IPS DF 4.7 (cell line): ENCODE measurements at regions not wholly inside any gene's neighbourhood (a gene's known extent, or its start where the extent isn't known, plus 50 kb on each side); places are given as distances from the start of the nearest gene placed in this dataset.

Source experiments
- DNase-seq: peaks from one replicate; pipeline ENCODE4 v3.0.0-alpha.2; 2013; ENCODE audit warnings: low spot score; ENCODE audit errors: extremely low read depth

- DNase-seq: no peak
Measured at GRCh38 chr4:188536826-188537225, 397.6 kb downstream of the TRIML1 start.

GRCh38 chr4:188550296-188550695 is 411.1 kb downstream of the TRIML1 start:
- no peak for DNase-seq

GRCh38 chr4:188551156-188551555 is 411.9 kb downstream of the TRIML1 start:
- DNase-seq: no peak

DNA sequence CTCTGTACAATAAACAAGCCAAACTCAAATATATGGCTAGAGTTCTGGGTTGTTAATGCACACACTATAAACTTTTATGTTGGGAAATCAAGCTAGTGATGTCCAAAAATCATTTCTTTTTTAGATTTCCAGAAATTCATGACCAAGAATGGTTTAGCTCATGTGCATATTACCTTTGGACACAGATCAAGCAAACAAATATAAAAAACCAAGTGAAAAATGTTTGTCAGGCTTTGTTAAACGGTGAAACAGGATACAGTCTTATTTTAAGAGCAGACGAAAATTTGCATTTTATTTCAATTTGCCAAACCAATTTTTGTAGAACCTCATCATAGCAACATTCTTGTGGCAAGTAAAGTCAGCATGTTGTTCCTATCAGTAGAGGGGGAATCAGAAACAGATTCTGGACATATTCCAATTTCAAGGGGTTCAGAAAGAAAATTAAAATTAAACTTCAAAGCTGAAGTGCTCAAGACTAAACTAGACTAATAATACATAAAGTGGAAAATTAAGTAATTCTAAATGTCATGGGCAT is 413.6 kb downstream of the TRIML1 start:
- DNase-seq: no peak

DNA sequence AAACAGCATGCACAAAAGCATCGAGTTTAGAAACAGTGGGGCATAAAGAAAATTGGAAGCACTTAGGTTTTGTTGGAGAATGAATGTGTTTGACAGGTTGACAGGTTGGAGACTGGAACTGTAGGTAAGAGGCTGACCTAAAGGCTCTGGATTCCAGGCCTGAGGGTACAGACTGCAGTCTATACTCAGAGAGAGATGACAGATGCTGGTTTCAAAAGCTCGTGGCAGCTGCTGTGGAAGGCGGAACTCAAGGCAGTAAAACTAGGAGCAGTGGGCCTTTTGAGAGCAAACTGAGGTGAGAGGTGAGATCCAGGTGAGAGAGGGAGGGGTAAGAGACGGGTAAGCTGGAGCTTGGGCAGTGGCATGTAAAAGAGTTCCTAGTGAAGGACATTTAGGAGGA is 415.2 kb downstream of the TRIML1 start:
- no peak for DNase-seq

GRCh38 chr4:188573104-188573503 is 433.9 kb downstream of the TRIML1 start:
- DNase-seq: no peak

DNA sequence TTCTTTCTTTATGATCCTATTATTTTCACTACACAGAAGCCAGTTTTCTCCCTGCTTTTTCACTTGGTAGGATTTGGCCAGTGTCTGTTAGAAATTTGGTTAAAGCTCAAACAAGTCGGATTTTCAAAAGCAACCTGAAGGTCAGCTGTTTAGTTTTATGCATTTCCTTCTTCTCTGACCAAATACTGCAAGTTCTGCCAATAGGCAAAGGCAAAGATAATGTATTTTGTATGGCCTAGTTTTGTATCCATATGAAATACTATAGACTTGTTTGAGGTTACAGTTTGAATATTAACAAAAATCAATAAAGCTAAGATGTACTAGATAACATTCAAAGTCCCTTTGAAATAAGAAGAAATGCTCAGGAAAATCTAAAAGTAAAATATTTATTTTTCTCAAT is 439.4 kb downstream of the TRIML1 start:
- no peak for DNase-seq

DNA sequence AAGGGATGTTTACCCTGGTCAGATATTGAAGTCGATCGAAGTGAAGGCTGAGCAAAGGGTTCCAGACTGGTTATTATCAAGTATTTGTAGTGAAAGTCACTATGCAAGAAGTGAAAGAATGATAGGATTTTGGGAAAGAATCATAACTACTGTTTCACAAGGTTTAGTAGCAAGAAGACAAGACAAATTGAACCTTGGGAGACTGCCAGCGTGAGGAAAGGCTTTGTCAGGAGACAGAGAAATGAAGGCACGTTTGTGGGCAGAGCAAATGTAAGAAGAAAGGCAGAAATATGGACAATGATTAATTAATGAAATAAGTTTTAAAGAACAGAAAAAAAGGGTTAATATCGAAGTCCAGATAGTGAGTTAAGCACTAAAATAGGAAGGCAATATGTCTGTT is 456.8 kb downstream of the TRIML1 start:
- no peak for DNase-seq

DNA sequence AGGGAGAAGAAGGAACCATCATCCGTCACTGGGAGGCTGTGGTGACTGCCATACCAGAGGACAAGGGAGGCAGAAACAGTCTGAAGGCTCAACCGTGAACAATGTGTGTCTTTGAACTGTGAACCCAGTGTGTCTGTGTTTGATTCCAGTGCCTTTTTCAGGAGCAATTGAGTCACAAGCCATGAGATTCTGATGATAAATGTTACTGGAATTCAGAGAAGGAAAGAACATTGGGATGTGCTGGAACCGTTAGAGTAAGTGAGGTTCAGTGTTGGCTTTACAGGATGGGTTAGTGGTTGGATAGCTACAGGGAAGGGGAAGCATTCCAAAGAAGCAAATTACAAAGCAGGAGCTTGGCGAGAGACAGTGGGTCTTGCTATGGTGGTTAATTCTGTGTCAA is 464.4 kb downstream of the TRIML1 start:
- no peak for DNase-seq

GRCh38 chr4:188606635-188607034 is 467.4 kb downstream of the TRIML1 start:
- no peak for DNase-seq

DNA sequence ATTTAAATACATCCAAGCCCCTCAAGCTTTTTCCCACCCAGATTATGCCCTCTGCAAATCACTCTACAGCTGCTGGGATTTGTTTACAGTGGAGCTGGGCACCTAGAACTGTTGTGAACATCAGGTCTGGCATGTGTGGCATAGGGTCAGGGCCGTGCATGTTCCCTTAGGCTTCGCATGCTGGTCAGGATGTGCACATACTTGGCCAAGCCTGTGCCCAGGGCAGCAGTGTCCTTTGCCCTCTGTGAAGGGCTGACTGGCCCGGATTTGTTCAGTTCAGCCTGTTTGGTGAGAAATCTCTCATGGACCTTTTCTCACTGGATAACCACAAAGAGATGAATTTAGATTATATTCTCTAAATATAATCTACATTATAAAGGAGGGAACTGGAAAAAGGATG is 471.9 kb downstream of the TRIML1 start:
- DNase-seq: no peak

DNA sequence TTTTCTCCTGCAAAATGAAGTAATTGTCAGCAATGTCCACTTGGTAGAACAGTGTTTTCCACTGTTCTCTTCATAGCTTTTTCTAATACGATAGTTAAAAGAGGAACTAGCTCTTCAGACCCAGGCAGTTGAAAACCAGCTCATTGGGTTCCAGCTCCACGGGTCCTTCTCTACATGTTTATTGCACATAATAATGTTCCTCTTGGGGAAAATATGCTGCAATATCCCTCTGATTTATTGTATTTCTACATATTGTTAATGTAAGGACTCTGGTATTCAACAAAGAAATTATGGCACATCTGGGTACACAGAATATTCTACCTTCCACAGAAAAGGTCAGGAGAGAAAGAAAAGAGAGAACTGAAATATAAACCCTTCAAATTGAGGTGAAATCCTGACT is 473.4 kb downstream of the TRIML1 start:
- no peak for DNase-seq

DNA sequence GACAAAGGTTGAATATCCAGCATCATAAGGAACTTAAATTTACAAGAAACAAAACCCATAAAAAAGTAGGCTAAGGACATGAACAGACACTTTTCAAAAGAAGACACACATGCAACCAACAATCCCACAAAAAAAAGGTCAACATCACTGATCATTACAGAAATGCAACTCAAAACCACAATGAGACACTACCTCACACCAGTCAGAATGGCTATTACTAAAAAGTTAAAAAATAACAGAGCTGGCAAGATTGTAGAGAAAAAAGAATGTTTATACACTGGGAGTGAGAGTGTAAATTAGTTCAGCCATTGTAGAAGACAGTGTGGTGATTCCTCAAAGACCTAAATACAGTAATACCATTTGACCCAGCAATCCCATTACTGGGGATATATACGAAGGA is 474.7 kb downstream of the TRIML1 start:
- no peak for DNase-seq

GRCh38 chr4:188619456-188620149 is 480.4 kb downstream of the TRIML1 start:
- DNase-seq: no peak

- no peak for DNase-seq
Measured at GRCh38 chr4:188620608-188621007, 481.4 kb downstream of the TRIML1 start.

DNA sequence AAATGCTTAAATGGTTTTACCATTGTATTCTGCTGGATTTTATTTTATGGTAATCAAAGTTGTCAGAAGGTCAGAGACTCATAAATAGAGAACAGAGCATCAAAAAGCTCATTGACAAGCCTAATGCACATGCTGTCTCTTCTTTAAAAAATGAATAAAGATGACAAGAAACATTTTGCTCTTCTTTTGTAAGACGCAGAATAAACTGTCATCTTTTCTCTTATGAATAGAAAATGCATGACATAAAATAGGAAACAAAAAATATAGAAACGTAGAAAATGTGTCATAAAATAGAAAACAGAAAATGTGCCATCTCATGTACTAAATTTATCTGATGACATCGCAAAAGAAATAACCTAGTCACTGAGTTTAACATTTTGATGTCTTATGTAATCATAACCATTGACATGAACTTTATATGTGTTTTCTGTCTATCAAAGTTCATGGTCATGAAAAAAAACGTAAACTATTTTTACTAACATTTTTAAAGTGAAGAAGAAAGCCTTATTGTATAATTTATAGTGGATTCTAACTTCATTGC is 484.1 kb downstream of the TRIML1 start:
- no peak for DNase-seq

DNA sequence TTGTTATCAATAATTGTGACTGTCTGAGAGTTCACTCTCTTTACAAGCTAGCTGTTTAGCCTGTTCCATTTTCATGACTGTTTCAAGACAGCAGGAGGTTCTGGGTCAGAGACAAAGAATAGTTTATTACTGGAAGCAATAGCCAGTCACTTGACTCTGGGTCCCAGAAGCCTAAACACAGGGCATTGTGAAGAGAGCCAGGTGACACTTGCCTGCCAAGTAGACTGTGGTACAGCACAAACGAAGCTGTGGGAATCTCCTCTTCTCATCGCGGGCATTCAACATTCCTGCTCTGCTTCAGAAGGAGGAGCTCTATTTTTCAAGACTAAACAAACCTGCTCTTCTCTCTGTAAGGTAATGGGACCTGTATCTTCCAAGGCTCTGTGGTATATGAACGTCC is 485.1 kb downstream of the TRIML1 start:
- no peak for DNase-seq

DNA sequence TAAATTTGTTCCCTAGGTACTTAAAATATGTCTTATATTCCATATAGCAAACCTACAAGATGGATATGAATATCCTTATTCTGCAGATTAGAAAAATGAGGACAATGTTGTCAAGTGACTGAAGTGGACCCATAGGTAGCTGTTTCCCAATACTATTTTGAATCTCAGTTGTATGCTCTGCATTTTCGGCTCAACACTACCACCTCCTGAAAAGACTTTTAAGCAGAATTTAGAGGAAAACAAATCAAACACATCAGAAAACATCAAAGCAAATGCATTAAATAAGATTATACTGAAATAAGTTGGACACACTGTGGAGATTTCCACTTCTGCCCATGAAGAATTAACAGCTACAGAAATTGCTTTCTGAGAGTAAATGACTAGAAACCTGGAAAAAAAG is 488.7 kb downstream of the TRIML1 start:
- DNase-seq: no peak

DNA sequence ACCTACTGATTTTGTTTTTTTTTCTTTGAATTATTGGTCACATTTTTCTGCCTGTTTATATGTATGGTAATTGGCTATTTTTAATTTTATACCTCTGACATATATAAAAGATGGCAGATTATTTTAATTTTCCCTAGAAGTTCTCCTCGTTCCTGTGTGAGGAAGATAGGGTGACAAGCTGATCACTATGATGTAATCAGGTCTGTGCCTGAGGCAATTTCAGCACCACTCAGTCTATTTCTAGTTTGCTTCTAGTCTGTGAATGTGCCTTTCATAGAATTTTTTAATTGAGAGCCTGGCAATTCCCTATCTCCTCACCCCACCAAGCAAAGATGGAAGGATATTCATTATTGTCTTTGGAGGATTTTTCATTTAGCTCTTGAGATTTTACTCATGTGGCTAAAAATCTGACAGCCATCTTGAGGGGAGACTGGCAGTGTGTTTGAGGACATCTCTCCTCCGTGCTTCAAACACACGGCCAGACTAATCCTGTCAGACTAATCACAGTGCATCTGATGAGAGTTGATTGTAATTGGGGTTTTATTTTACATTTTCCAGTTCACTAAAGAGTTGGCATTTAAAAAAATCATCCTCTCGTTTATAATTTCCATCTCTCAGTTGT is 500.3 kb downstream of the TRIML1 start:
- DNase-seq: no peak

GRCh38 chr4:188647820-188648370 is 508.7 kb downstream of the TRIML1 start:
- DNase-seq: no peak

- no peak for DNase-seq
Measured at GRCh38 chr4:188649635-188650034, 510.4 kb downstream of the TRIML1 start.

DNA sequence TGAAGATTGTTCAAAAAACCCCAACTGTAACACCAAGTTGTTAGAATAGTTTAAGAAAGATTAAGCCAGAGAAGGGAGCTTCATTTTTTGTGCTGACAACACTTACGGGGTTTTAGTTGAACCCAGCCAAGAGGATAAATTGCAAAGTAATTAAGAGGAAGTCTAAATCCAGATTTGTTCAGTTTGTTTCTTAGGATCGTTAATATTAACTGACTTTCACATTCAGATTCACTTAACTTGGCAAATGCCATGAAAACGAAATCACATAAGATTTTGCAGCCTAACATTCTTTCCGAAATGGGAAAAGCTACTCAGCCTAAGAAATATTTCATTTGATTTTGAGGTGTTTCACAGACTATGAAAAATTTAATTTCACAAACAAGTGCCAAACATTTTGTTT is 511.3 kb downstream of the TRIML1 start:
- DNase-seq: no peak

GRCh38 chr4:188657365-188657764 is 518.1 kb downstream of the TRIML1 start:
- no peak for DNase-seq
